GM23338 (cell line): ENCODE measurements at regions not wholly inside any gene's neighbourhood (a gene's known extent, or its start where the extent isn't known, plus 50 kb on each side); places are given as distances from the start of the nearest gene placed in this dataset.

ENCODE experiments used
- CREB1 ChIP-seq: fragments of 250-450 bp; sonication (Bioruptor Pico); IDR thresholded peaks from 2 replicates; pipeline ENCODE4 v1.5.0; 2020; ENCODE audit warnings: low read depth, mild to moderate bottlenecking, moderate library complexity
- EZH2 ChIP-seq: fragments of 200-600 bp; sonication (generic); IDR thresholded peaks from one replicate; pipeline ENCODE4 v1.8.0; 2017; ENCODE audit warnings: antibody characterized with exemption, mild to moderate bottlenecking, low read depth; ENCODE audit not compliant: unreplicated experiment
- EZH2phosphoT487 ChIP-seq: fragments of 200-600 bp; sonication (generic); IDR thresholded peaks from one replicate; pipeline ENCODE4 v1.8.1; 2018; ENCODE audit warnings: antibody characterized with exemption; ENCODE audit not compliant: unreplicated experiment
- JUNB ChIP-seq: IDR thresholded peaks from one replicate; pipeline ENCODE4 v1.6.1; 2016; ENCODE audit warnings: antibody characterized with exemption; ENCODE audit not compliant: unreplicated experiment
- POLR2AphosphoS5 ChIP-seq: IDR thresholded peaks from 2 replicates; pipeline ENCODE4 v1.6.1; 2016; ENCODE audit warnings: antibody characterized with exemption, low read depth
- STAT1 ChIP-seq: IDR thresholded peaks from one replicate; pipeline ENCODE4 v1.6.1; 2016; ENCODE audit warnings: antibody characterized with exemption; ENCODE audit not compliant: unreplicated experiment
- ZNF114 ChIP-seq: fragments of 250-450 bp; sonication (Bioruptor Pico); IDR thresholded peaks from 2 replicates; pipeline ENCODE4 v1.5.0; 2020; ENCODE audit warnings: mild to moderate bottlenecking, moderate library complexity
- TF ChIP-seq, protein P1 (sequence below), 2 experiments: fragments of 200-600 bp in 1 of 2; sonication (generic) in 1 of 2; conservative IDR thresholded peaks; 2 replicates each; pipeline versions ENCODE4 v1.5.1 to v1.6.1; 2016 to 2017; ENCODE audit warnings: antibody characterized with exemption in 2 of 2, low read depth in 2 of 2, mild to moderate bottlenecking in 2 of 2, moderate library complexity in 1 of 2
- TF ChIP-seq, protein P2 (sequence below): IDR thresholded peaks from one replicate; pipeline ENCODE4 v1.6.1; 2018; ENCODE audit warnings: antibody characterized with exemption; ENCODE audit not compliant: unreplicated experiment

GRCh38 chr12:131368668-131369071 lies 342.2 kb upstream of the SFSWAP start:
- TF ChIP-seq, protein P1, sequence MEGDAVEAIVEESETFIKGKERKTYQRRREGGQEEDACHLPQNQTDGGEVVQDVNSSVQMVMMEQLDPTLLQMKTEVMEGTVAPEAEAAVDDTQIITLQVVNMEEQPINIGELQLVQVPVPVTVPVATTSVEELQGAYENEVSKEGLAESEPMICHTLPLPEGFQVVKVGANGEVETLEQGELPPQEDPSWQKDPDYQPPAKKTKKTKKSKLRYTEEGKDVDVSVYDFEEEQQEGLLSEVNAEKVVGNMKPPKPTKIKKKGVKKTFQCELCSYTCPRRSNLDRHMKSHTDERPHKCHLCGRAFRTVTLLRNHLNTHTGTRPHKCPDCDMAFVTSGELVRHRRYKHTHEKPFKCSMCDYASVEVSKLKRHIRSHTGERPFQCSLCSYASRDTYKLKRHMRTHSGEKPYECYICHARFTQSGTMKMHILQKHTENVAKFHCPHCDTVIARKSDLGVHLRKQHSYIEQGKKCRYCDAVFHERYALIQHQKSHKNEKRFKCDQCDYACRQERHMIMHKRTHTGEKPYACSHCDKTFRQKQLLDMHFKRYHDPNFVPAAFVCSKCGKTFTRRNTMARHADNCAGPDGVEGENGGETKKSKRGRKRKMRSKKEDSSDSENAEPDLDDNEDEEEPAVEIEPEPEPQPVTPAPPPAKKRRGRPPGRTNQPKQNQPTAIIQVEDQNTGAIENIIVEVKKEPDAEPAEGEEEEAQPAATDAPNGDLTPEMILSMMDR (conservative IDR thresholded peaks at IDR 0.05; ENCODE audit: low read depth in 2 of 2), result no peak
- TF ChIP-seq POLR2AphosphoS5, result no peak
- TF ChIP-seq EZH2phosphoT487, result no peak
- TF ChIP-seq CREB1 (CRISPR knock-in tag), result no peak
- TF ChIP-seq EZH2, result no peak
- no peak for TF ChIP-seq STAT1
- TF ChIP-seq, protein P2, sequence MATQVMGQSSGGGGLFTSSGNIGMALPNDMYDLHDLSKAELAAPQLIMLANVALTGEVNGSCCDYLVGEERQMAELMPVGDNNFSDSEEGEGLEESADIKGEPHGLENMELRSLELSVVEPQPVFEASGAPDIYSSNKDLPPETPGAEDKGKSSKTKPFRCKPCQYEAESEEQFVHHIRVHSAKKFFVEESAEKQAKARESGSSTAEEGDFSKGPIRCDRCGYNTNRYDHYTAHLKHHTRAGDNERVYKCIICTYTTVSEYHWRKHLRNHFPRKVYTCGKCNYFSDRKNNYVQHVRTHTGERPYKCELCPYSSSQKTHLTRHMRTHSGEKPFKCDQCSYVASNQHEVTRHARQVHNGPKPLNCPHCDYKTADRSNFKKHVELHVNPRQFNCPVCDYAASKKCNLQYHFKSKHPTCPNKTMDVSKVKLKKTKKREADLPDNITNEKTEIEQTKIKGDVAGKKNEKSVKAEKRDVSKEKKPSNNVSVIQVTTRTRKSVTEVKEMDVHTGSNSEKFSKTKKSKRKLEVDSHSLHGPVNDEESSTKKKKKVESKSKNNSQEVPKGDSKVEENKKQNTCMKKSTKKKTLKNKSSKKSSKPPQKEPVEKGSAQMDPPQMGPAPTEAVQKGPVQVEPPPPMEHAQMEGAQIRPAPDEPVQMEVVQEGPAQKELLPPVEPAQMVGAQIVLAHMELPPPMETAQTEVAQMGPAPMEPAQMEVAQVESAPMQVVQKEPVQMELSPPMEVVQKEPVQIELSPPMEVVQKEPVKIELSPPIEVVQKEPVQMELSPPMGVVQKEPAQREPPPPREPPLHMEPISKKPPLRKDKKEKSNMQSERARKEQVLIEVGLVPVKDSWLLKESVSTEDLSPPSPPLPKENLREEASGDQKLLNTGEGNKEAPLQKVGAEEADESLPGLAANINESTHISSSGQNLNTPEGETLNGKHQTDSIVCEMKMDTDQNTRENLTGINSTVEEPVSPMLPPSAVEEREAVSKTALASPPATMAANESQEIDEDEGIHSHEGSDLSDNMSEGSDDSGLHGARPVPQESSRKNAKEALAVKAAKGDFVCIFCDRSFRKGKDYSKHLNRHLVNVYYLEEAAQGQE, result no peak
- no peak for TF ChIP-seq ZNF114
- no peak for TF ChIP-seq JUNB
